GM12891 (cell line): ENCODE measurements at regions not wholly inside any gene's neighbourhood (a gene's known extent, or its start where the extent isn't known, plus 50 kb on each side); places are given as distances from the start of the nearest gene placed in this dataset.

Source experiments
- PAX5 ChIP-seq: IDR thresholded peaks from 2 replicates; pipeline ENCODE4 v1.6.1; 2011; ENCODE audit warnings: low read length, moderate library complexity, mild to moderate bottlenecking; ENCODE audit not compliant: insufficient read depth, severe bottlenecking
- POLR2A ChIP-seq: IDR thresholded peaks from 2 replicates; pipeline ENCODE4 v1.6.1; 2011; ENCODE audit warnings: low read depth, low read length, control low read depth
- POLR2AphosphoS5 ChIP-seq: IDR thresholded peaks from 2 replicates; pipeline ENCODE4 v1.6.1; 2011; ENCODE audit warnings: low read depth, low read length, control low read depth
- POU2F2 ChIP-seq: IDR thresholded peaks from 2 replicates; pipeline ENCODE4 v1.6.1; 2011; ENCODE audit warnings: low read depth, mild to moderate bottlenecking, control low read depth, low read length, moderate library complexity
- SPI1 ChIP-seq: IDR thresholded peaks from 2 replicates; pipeline ENCODE4 v1.6.1; 2011; ENCODE audit warnings: low read depth, low read length, control low read depth
- TAF1 ChIP-seq: IDR thresholded peaks from 2 replicates; pipeline ENCODE4 v1.6.1; 2011; ENCODE audit warnings: low read depth, low read length, control low read depth

- TF ChIP-seq SPI1 (no peak), TAF1 (no peak), POLR2AphosphoS5 (no peak), POLR2A (no peak), POU2F2 (no peak), PAX5 (no peak)
Measured at GRCh38 chr6:115512923-115513322, 547.8 kb downstream of the FRK start.
